Keratinocyte (primary cell): ENCODE measurements at regions not wholly inside any gene's neighbourhood (a gene's known extent, or its start where the extent isn't known, plus 50 kb on each side); places are given as distances from the start of the nearest gene placed in this dataset.
"Not testable (repeated sequence)": the region's sequence is repeated elsewhere in the genome, so short reads cannot be mapped to it uniquely, and the experiment has no call there.

Source experiments
- EZH2 ChIP-seq: IDR thresholded peaks from one replicate; pipeline ENCODE4 v1.6.1; 2012; ENCODE audit warnings: inconsistent platforms, mild to moderate bottlenecking, low read length, moderate library complexity
- TF ChIP-seq, protein P1 (sequence below), 3 experiments: IDR thresholded peaks in 1 of 3; conservative IDR thresholded peaks in 1 of 3; optimal IDR thresholded peaks in 1 of 3; 2 replicates in 2 of 3; 3 replicates in 1 of 3; pipeline versions ENCODE3 to v1.5.1; 2011; ENCODE audit warnings: low read length in 3 of 3, mild to moderate bottlenecking in 3 of 3, moderate library complexity in 2 of 3, control low read depth in 1 of 3, inconsistent platforms in 1 of 3; ENCODE audit not compliant: insufficient read depth in 2 of 3; ENCODE audit errors: extremely low read depth in 1 of 3

DNA sequence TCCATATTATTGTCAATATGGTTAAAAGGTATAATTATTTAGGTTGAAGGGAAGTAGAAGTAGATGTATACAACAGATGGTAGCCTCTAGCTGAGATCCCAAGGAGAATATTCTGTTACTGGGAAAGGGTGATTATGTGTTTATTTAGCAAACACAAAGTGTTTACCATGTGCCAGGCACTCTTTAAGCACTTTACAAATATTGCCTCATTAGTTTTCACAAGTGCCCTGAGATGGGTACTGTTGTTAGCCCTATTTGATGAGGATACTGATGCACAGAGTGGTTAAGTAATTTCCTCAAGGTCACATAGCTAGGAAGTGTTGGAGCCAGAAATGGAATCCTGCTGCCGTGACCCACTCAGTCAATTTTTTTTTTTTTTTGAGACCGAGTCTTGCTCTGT is 60.3 kb upstream of the NIPA1 start:
- TF ChIP-seq, protein P1, sequence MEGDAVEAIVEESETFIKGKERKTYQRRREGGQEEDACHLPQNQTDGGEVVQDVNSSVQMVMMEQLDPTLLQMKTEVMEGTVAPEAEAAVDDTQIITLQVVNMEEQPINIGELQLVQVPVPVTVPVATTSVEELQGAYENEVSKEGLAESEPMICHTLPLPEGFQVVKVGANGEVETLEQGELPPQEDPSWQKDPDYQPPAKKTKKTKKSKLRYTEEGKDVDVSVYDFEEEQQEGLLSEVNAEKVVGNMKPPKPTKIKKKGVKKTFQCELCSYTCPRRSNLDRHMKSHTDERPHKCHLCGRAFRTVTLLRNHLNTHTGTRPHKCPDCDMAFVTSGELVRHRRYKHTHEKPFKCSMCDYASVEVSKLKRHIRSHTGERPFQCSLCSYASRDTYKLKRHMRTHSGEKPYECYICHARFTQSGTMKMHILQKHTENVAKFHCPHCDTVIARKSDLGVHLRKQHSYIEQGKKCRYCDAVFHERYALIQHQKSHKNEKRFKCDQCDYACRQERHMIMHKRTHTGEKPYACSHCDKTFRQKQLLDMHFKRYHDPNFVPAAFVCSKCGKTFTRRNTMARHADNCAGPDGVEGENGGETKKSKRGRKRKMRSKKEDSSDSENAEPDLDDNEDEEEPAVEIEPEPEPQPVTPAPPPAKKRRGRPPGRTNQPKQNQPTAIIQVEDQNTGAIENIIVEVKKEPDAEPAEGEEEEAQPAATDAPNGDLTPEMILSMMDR (optimal IDR thresholded peaks at IDR 0.05 in 1 of 3, IDR thresholded peaks at IDR 0.05 in 1 of 3, conservative IDR thresholded peaks at IDR 0.05 in 1 of 3; ENCODE audit: extremely low read depth in 1 of 3, insufficient read depth in 2 of 3, low read length in 3 of 3) = not testable (repeated sequence)
- not testable (repeated sequence) for TF ChIP-seq EZH2
